ENCODE measurements at regions not wholly inside any gene's neighbourhood (a gene's known extent, or its start where the extent isn't known, plus 50 kb on each side); places are given as distances from the start of the nearest gene placed in this dataset.

- no peak for TF ChIP-seq CTCF (IDR thresholded peaks at IDR 0.05; ENCODE audit: insufficient read depth, low read depth, low read length)
- no peak for TF ChIP-seq EZH2 (IDR thresholded peaks at IDR 0.05; ENCODE audit: insufficient read depth, low read length)
Measured at GRCh38 chr16:65825191-65825856, 541.2 kb upstream of the CDH5 start.
